OCI-LY1 (cell line): ENCODE measurements at regions not wholly inside any gene's neighbourhood (a gene's known extent, or its start where the extent isn't known, plus 50 kb on each side); places are given as distances from the start of the nearest gene placed in this dataset.

Source experiments
- H2AFZ ChIP-seq: fragments of 200-600 bp; sonication (generic), shearing (Covaris generic); 2 replicates; pipeline ENCODE4 v1.6.0; 2014; ENCODE audit warnings: antibody characterized with exemption, mild to moderate bottlenecking, low read length
- H3F3A ChIP-seq: fragments of 200-600 bp; sonication (generic), shearing (Covaris generic); 2 replicates; pipeline ENCODE4 v1.6.0; 2014; ENCODE audit warnings: mild to moderate bottlenecking, antibody characterized with exemption, low read length, moderate library complexity; ENCODE audit not compliant: insufficient read depth
- H3K27ac ChIP-seq: fragments of 200-600 bp; sonication (generic); 2 replicates; pipeline ENCODE4 v1.5.1; 2014; ENCODE audit warnings: low read length, mixed run types, mild to moderate bottlenecking, low read depth; ENCODE audit not compliant: poor library complexity, severe bottlenecking
- H3K27me3 ChIP-seq: fragments of 200-600 bp; sonication (generic); 2 replicates; pipeline ENCODE4 v1.6.0; 2014; ENCODE audit warnings: antibody characterized with exemption, mild to moderate bottlenecking, low read length, moderate library complexity; ENCODE audit not compliant: insufficient read depth
- H3K36me3 ChIP-seq: fragments of 200-600 bp; sonication (generic); 2 replicates; pipeline ENCODE4 v1.6.1; 2014; ENCODE audit warnings: mild to moderate bottlenecking, antibody characterized with exemption, low read length, moderate library complexity, mixed read lengths; ENCODE audit not compliant: insufficient read depth
- H3K4me1 ChIP-seq: fragments of 200-600 bp; sonication (generic); 2 replicates; pipeline ENCODE4 v1.5.1; 2014; ENCODE audit warnings: mild to moderate bottlenecking, low read length, moderate library complexity; ENCODE audit not compliant: insufficient read depth, severe bottlenecking
- H3K4me2 ChIP-seq: fragments of 200-600 bp; sonication (generic), shearing (Covaris generic); 2 replicates; pipeline ENCODE4 v1.6.1; 2014; ENCODE audit warnings: low read length
- H3K4me3 ChIP-seq: fragments of 200-600 bp; sonication (generic); 2 replicates; pipeline ENCODE4 v1.5.1; 2014; ENCODE audit warnings: low read length, low read depth, mild to moderate bottlenecking, mixed read lengths; ENCODE audit not compliant: poor library complexity, severe bottlenecking
- H3K79me2 ChIP-seq: fragments of 200-600 bp; shearing (Covaris generic); 2 replicates; pipeline ENCODE4 v1.6.1; 2016; ENCODE audit warnings: mixed run types, low read length, mixed read lengths; ENCODE audit not compliant: insufficient read depth
- H3K9ac ChIP-seq: fragments of 200-600 bp; sonication (generic), shearing (Covaris generic); 2 replicates; pipeline ENCODE4 v1.6.1; 2014; ENCODE audit warnings: mild to moderate bottlenecking, low read length, mixed read lengths
- H3K9me2 ChIP-seq: fragments of 200-600 bp; sonication (generic), shearing (Covaris generic); 2 replicates; pipeline ENCODE4 v1.6.1; 2014; ENCODE audit warnings: low read depth, mild to moderate bottlenecking, low read length, mixed read lengths
- H3K9me3 ChIP-seq: fragments of 200-600 bp; shearing (Covaris generic); 2 replicates; pipeline ENCODE4 v1.6.1; 2014; ENCODE audit warnings: low read length, mixed read lengths
- H4K20me1 ChIP-seq: fragments of 200-600 bp; sonication (generic), shearing (Covaris generic); 2 replicates; pipeline ENCODE4 v1.6.0; 2016; ENCODE audit warnings: mild to moderate bottlenecking, low read length; ENCODE audit not compliant: insufficient read depth
- EZH2 ChIP-seq: fragments of 200-600 bp; sonication (generic), shearing (Covaris generic); IDR thresholded peaks from 2 replicates; pipeline ENCODE4 v1.8.0; 2017; ENCODE audit warnings: borderline replicate concordance, mixed run types, mild to moderate bottlenecking, antibody characterized with exemption, low read length, moderate library complexity, mixed read lengths
- TF ChIP-seq, protein P1 (sequence below): fragments of 200-600 bp; sonication (generic), shearing (Covaris generic); IDR thresholded peaks from 2 replicates; pipeline ENCODE4 v1.5.1; 2017; ENCODE audit warnings: mild to moderate bottlenecking, antibody characterized with exemption, low read length, moderate library complexity, mixed read lengths

DNA sequence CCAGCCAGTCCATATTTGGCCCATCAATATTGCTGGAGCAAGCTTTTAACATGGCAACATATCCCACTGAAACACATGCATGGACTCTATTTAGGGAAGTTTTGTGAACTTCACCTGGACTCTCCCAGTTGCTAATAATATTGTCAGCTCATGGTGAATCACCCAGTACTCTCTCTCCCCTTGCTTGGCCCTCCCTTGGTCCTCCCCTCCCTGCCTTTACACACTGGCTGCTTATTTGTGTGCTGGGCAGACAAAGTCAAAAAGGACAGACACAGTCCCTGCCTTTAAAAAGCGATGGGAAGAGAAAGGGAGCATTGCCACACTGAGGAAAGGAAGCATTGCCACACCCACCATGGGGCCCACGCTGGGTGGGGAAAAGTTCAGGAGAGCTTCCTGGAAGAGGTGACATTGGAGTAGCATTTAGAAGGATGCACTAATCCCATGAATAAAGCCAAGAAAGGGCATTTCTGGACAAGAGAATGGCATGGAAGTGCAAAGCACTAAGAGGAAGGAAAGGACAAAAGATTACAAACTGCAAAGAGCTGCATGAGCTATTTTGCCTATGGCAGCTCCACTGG lies 143.4 kb upstream of the EXOC2 start:
- H3K9me2 ChIP-seq: no peaks in the 10 kb centered on the region
- no peaks in the 10 kb centered on the region for H3F3A ChIP-seq
- H3K27ac ChIP-seq: no peak overlapping the region
- H3K36me3 ChIP-seq: no peaks in the 10 kb centered on the region
- H3K4me2 ChIP-seq: no peak overlapping the region
- H3K27me3 ChIP-seq: no peaks in the 10 kb centered on the region
- no peak overlapping the region for H3K4me3 ChIP-seq
- no peaks in the 10 kb centered on the region for H3K4me1 ChIP-seq
- no peak overlapping the region for H3K9ac ChIP-seq
- H4K20me1 ChIP-seq: no peaks in the 10 kb centered on the region
- no peaks in the 10 kb centered on the region for H3K9me3 ChIP-seq
- H2AFZ ChIP-seq: no peak overlapping the region
- TF ChIP-seq EZH2: no peak
- TF ChIP-seq, protein P1, sequence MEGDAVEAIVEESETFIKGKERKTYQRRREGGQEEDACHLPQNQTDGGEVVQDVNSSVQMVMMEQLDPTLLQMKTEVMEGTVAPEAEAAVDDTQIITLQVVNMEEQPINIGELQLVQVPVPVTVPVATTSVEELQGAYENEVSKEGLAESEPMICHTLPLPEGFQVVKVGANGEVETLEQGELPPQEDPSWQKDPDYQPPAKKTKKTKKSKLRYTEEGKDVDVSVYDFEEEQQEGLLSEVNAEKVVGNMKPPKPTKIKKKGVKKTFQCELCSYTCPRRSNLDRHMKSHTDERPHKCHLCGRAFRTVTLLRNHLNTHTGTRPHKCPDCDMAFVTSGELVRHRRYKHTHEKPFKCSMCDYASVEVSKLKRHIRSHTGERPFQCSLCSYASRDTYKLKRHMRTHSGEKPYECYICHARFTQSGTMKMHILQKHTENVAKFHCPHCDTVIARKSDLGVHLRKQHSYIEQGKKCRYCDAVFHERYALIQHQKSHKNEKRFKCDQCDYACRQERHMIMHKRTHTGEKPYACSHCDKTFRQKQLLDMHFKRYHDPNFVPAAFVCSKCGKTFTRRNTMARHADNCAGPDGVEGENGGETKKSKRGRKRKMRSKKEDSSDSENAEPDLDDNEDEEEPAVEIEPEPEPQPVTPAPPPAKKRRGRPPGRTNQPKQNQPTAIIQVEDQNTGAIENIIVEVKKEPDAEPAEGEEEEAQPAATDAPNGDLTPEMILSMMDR: no peak
- H3K79me2 ChIP-seq: no peaks in the 10 kb centered on the region

DNA sequence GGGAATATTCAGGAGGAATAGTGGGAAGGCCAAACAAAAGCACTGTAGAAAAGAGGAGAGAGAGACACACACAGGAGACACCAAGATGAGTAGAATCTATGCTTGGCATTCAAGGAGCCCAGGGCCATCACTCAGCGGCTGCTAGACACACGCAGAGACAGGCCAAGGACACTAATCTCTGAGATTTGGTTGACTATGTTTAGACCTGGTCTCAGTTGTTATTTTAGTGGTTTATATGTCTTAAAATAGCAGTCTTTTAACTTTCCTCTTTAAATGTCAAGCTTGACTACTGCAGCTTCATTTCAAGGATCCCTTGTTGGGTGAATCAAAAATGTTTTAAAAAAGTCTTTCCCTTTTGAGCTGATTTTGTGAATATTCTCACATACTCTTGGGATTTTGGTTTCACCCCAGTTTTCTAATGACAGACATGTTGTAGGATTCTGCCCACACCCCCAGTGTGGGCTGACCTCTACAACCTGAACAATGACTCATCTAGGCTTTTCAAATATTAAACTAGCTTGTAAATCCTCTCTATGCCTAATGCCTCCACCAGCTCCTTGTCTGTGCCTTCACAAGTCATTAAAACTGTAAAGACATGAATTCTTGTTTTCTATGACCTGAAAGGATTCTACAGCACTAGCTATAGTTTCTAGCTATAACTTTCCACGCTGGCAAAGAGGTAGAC lies 142.7 kb upstream of the EXOC2 start:
- Histone ChIP-seq H3K36me3 (no peaks in the 10 kb centered on the region), H3K4me2 (no peak overlapping the region), H3K27me3 (no peaks in the 10 kb centered on the region)

DNA sequence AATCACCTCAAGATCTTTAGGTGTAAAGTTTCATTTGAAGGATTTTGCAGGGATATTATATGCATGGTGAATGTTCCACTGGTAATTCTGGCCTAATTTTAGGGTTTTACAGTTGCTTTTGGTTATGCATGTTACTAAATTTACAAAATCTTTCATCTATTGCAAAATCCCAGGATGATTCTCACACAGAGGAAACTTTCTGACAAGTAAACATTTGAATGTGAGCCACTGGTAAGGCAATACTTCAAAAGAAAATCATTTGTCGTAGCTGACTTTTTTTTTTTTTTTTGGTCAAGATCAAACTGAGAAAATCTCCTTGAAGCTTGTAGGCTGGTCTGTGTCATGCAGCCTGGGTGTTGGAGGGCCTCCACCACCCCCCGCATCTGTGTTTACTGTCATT lies 141.9 kb upstream of the EXOC2 start:
- H4K20me1 ChIP-seq: no peaks in the 10 kb centered on the region
- no peak overlapping the region for H3K27ac ChIP-seq
- H3K4me2 ChIP-seq: no peak overlapping the region
- no peaks in the 10 kb centered on the region for H3K4me1 ChIP-seq
- H3K27me3 ChIP-seq: no peaks in the 10 kb centered on the region
- H3K36me3 ChIP-seq: no peaks in the 10 kb centered on the region
- H3F3A ChIP-seq: no peaks in the 10 kb centered on the region
- H3K9ac ChIP-seq: no peak overlapping the region
- H2AFZ ChIP-seq: no peak overlapping the region
- H3K4me3 ChIP-seq: no peak overlapping the region
- H3K79me2 ChIP-seq: no peaks in the 10 kb centered on the region
- no peak for TF ChIP-seq EZH2
- TF ChIP-seq, protein P1: no peak
- H3K9me2 ChIP-seq: no peaks in the 10 kb centered on the region
- H3K9me3 ChIP-seq: no peaks in the 10 kb centered on the region

More for the DNA sequence above, 142.7 kb upstream of the EXOC2 start:
- Histone ChIP-seq H3K27ac (no peak overlapping the region), H3K9me2 (no peaks in the 10 kb centered on the region), H3K9ac (no peak overlapping the region), H4K20me1 (no peaks in the 10 kb centered on the region), H2AFZ (no peak overlapping the region), H3K4me1 (no peaks in the 10 kb centered on the region), H3K4me3 (no peak overlapping the region), H3K9me3 (no peaks in the 10 kb centered on the region), H3K79me2 (no peaks in the 10 kb centered on the region), H3F3A (no peaks in the 10 kb centered on the region)
- TF ChIP-seq, protein P1: no peak
- TF ChIP-seq EZH2: no peak
